ENCODE measurements at regions not wholly inside any gene's neighbourhood (a gene's known extent, or its start where the extent isn't known, plus 50 kb on each side); places are given as distances from the start of the nearest gene placed in this dataset.
"Not testable (repeated sequence)": the region's sequence is repeated elsewhere in the genome, so short reads cannot be mapped to it uniquely, and the experiment has no call there.

DNA sequence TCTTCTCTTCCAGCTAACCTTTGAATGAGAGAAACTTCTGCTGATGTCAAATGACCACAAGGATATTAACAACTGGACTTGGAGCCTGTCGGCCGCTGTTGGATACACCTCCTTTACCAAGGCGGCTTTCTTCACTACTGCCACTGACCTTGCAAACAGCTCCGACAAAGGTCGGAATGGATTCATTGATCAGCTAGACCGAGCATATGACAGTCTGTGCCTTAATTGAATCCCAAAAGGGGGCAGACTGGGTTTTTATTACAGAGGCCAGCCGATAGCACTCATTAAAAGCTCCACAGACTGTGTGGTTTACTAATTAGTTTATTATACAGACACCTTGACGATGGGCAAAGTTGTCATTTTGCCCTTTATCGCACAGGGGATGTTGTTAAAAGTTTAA is 394.5 kb downstream of the RERGL start:
- no peak for DNase-seq (ENCODE audit: low spot score)
- FAIRE-seq: no peak

DNA sequence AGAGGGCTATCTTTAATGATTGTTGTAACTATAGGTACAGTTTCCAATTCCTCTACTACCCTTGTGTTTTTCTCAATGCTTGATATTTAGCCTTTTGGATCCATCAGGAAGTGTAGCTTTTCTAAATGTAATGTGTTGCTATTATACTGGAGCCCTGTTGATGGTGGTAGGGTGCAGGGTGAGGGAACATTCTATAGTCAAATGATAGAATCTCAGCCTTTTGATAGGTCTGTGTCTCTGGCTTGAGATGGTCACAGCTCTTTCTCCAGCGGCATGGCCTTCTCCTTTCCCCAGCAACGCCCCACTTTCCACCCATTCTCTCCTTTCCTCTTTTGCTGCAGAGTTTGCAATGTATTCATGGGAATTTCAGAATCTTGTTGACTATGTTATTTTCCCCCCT is 398.6 kb downstream of the RERGL start:
- FAIRE-seq: no peak
- DNase-seq (ENCODE audit: low spot score): no peak

DNA sequence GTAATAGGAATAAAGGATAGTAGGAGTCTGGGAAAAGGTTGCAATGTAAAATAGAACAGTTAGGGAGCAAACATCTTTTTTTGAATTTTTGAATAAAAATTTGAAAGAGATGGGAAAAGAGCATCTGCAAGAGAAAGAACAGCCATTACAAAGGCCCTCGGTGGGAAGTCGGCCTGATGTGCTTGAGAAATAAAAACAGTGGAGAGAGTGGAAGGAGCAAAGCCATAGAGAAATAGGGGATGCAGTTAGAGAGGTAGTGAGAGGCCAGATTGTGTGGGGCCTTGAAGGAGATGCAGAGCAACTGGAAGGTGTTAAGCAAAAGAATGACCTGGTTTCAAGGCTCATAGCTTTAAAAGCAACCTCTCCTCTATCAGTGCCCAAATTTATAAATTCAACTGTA is 409.8 kb downstream of the RERGL start:
- DNase-seq (ENCODE audit: low spot score): no peak
- no peak for FAIRE-seq

DNA sequence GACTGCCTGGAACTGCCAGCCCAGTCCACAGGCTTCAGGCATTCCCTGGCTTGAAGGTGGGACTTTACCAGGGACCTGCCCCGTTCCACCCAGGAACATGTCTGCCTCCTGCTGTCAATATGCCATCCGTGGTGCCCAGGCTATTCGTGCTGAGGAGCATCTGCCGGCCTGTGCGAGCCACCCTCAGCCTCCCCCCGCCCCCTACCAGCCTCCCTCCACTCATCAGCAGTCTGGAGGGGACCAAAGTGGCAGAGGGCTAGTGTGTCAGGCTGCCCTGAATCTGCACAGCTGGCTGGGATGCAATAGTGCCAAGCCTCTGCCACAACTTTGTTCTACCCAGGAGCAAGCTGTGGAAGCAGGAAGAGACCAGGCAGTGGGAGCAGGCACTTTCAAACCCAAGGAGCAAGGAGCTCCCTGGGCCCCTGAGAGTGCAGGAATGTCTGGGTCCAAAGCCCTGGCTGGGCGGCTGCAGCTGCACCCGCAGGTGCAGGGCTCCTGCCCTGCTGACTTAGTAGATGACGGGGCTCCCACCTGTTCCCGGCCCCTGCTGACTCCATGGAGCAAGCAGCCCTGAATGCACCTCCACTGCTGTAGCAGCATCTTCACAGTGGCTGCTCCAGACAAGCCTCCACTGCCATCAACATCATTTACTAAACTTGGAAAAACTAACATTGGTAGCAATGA is 423.2 kb downstream of the RERGL start:
- FAIRE-seq: no peak
- no peak for DNase-seq (ENCODE audit: low spot score)

DNA sequence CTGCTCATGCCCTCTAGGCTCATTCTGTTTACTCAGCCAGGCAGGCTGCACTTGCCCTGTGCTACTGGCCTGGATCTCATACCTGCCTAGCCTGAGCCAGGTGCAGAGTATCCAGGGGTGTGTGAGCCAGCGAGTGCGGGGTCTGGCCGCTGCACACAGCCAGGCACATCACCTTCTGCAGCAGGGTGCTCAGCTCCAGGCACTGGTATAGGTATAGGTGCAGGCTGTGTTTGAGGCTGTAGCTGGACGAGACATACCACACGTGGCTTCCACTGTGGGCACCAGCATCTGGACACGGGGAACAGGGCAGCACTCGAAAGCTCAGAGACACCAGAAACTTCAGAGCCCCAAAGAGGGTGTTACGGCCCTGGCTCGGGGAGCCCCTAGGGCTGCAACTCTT is 424.2 kb downstream of the RERGL start:
- no peak for DNase-seq (ENCODE audit: low spot score)
- FAIRE-seq: no peak

DNA sequence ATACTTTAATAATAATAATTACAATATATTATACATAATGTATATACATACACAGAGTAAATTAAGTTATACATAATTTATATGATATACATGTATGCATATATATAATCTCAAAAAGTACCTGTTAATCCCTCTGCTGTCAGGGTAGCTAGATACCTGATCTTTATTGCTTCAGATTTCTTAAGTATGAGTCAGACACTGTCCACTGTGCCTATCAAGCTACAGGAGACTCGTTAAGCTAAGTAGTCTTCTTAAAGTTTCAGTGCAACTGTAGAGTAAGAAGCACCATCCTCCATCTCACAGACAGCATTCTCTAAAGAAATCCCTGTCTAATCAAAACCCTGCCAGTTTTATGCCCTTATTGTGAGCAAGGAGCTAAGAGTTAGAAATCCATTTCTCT is 428.7 kb downstream of the RERGL start:
- DNase-seq (ENCODE audit: low spot score) (no peak), FAIRE-seq (no peak)

DNA sequence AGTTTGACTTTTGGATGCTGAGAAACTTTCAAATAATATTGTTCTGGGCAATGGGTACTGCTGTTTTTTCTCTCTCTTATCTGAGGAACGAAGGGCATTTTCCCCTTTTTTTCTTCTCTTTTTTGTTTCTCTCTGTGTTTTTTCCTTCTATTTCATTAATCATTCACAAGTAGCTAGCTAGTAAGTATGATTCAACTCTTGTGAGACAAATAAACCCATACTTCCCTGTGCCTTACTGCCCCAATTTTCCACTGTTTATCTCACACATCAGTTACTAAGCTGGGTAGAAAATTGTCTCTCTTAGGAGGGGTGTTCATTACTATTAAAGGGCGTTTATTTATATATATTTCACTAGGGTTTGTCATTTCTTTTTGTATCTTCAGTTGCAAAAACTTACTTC is 437.6 kb downstream of the RERGL start:
- FAIRE-seq: no peak
- no peak for DNase-seq (ENCODE audit: low spot score)

DNA sequence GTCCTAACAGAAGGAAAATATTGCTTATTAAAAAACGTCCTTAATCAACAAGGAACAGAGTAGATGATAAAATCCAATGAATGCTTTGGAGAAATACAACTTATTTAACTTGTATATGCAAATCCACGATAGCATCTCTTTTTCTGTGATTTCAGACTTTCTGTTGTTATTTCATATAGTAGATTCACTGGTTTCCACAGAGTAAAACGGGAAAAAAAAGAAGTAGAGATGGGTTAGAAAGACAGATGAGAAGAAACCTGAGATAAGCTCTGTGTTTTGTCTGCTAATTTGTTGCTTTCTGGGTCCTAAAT is 447.7 kb downstream of the RERGL start:
- DNase-seq (ENCODE audit: low spot score) (no peak), FAIRE-seq (no peak)

DNA sequence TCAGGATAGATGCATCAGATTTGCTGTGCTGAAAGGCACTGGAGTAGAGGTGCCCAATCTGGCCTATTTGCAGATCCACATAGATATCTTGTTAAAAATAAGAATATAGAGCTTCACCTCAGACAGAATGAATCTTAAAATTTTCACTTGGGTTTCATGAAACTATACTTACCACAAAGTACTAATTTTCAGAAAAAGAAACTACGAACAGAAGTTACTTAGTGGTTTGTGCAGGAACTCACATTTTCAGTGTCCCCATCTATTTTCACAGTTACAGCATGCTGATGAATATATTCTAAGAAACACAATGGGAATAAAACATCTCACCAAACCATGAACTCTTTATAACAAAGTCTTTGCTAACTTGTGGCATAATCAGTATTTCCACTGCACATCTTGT is 449.4 kb downstream of the RERGL start:
- no peak for DNase-seq (ENCODE audit: low spot score)
- no peak for FAIRE-seq

DNA sequence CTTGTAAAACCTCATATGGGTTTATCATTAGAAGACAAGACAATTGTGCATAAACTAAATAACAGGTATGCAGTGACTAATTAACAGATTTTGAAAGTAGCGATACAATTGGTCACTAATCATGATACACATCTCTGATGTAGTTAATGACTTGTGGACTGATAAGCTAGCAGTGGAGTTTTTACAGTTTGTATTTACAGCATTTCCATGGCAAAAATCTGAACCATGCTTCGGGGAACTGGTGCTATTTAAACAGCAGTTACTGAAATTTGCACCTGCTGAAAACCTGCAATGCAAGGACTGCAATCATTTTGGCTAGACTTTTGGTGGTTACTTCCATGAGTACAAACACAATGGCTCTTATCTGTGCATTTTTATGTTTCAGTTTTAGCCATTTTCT is 471.2 kb downstream of the RERGL start:
- no peak for DNase-seq (ENCODE audit: low spot score)
- no peak for FAIRE-seq

DNA sequence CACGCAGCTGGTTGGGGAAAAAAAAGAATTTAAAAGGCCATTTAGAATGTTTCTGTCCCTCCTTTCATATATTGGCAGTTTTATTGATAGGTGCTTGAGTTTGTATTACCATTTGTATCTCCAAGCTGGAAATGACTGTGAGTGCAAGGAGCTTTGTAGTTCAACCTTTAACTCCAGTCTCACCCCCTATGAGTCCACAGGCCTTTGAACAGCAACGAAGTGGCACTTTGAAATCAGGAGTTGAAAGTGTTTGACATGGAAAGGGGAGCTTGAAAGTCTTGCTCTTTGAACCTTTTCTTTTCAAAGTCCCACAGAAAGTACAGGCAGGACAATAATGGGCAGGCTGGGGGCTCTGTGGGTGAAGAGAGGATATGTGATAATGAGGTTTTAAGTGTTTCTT is 480.3 kb downstream of the RERGL start:
- DNase-seq (ENCODE audit: low spot score) (no peak), FAIRE-seq (no peak)

DNA sequence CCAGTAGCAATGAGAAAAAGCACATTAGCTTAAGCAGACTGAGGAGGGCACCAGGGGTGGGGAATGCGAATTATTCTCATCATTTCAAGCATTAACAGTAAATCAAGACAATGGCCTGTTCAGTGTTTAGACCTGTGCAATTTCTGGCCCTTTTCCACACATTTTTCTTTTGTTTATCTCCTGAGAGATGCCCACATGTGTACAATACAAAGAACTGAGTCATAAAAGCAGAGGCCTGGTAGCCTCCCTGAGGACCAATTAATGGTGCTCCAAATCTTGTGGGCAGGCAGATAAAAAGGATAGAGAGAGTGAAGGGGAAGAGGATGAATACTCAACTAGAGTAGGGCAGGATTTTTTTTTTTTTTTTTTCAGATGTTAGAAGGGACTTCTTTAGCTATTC is 480.8 kb downstream of the RERGL start:
- no peak for DNase-seq (ENCODE audit: low spot score)
- no peak for FAIRE-seq

DNA sequence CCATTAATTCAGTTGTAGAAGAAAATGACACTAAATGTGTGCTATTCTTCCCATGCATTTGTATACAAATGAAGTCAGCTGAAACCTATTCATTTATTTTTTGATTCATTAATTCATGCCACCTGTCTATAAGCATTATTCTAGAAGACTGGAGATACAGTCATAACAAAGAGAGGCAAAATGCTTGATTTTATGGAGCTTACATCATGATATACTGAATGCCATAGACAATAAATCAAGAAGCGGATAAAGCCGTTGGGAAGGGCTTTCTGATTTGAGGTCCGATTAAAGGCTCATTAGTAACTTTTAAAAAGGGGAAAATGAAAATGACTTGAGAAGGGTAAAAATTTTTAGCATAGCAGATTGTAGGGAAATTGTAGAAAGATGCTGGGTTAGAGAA is 494.9 kb downstream of the RERGL start:
- DNase-seq (ENCODE audit: low spot score) (no peak), FAIRE-seq (no peak)

DNA sequence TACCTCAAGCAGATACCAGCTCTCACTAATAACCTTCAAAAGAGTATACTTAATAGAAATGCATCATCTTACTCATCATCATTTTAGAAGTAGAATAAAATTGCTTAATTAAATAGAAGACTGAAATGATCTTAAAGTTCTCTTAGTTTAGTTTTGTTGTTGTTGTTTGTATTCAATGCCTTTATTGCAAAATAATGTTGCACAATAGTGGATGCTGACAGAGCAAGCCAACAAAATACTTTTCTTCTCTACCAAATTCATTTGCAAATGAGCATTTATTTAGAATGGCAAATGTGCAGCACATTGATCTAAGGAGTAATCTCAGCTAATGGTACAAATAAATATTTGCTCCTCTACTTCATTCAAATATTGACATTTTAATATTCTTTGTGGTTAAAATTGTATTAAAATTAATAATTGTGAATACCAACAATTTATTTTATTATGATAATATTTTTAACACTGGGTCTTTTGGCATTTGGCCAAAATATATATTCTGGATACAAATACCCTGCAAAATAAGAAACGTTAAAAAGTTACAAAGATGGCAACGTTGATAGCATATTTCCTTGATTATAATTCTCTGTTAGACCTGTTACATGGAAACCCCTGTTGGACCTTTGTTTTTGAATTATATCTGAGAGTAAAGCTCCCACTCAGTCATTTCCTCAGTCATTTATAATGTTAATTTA is 496.1 kb downstream of the RERGL start:
- FAIRE-seq: no peak
- DNase-seq (ENCODE audit: low spot score): no peak

DNA sequence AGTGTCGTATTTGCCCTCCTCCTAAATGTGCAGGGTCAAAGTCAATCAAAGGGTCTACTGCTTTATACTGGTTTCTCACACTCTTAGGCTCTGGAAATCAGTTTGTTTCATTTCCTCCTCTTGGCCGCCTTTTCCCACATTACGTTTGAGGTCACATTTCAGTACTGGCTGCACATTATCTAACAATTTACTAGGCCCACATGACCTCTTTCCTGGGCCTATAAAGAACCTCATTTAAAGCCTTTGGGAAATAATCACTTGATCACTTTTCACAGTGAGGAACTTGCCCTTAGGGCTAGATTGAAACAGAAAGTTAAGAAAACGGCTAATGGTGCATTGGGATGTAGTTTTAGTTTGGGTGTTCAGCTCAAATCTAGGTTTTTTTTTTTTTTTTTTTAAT is 497.5 kb downstream of the RERGL start:
- DNase-seq (ENCODE audit: low spot score) (no peak), FAIRE-seq (no peak)

DNA sequence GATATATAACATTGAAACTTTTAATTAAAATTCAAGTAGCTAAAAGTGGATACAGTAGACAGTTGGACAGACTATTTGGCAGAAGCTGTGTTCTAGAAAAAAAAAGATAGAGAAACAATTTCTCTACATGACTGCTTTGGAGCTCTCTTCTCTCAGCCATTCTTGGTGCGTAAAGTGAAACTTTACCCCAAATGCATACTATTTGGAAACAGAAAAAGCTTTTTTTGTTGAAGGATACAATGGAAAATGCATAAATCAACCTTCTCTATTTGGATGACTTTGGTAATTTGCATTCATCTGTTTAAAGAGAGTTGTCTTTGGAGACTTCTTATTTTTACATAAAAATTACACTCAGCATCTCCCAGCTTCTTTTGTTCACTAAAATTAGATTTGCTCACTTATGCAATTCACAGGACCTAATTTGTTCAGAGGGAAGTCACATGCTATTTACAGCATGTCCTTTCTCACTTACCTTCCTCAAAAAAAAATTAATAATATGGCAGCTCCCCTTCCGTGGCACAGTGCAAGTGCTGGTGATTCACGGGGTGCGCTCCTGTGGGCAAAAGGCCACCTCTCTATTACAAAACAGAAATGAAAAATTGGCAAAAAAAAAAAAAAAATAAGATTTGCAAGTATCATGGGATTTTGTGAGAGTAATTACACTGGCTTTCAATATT is 498.9 kb downstream of the RERGL start:
- FAIRE-seq (no peak), DNase-seq (ENCODE audit: low spot score) (no peak)

DNA sequence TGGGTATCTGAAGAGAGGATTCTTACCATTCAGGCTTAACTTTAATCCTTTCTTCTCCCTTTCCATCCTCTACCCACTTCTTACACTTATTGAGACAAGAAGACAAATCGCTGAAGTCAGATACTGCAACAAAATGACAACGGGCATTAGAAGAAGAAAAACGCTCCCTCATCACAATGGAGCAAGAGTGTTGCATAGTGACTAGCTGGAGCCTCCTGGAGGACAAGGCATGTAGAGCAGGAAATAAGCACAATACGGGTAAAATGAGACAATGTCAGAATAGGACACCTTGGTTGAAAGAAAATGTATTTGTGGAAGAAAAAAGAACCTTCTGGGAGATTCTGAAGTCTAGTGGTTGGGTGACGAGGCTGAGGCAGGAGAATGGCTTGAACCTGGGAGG is 501.0 kb downstream of the RERGL start:
- FAIRE-seq: no peak
- DNase-seq (ENCODE audit: low spot score): no peak

DNA sequence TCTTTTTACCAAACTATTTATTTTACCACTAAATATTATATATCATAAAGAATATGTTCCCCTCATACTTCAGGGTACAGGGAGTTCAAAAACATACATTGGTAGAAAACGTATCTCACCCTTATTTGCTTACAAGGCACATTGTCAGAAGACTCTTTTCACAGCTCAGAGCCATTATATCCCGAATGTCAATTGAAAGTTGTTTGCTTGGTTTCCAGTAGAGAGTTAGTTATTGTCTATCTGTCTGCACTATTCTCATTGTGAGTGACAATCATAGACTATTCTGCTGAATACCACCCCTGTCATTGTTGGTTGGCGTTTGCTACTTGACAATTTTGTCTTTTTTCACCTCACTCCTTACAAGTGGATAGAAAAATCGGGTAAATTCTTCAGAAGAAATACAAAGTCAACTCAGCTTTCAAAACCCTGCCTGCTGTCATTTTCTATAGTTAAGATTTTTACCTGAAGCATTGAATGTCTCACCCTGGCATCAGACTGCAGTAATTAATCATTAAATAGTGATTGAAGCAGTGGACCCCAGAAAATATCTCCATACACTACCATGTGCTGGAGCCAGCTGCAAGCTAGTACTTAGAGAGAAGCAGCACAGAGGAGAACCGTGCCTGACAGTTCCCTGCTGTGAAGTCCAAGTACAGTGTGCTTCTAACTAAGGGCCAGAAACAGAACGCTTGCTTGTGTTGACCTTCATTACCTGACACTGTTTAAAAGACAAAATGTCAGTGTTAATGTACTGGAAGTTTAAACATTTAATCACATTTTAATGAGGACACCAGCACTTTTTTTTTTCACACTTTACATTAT is 510.6 kb downstream of the RERGL start:
- FAIRE-seq: no peak
- no peak for DNase-seq (ENCODE audit: low spot score)

DNA sequence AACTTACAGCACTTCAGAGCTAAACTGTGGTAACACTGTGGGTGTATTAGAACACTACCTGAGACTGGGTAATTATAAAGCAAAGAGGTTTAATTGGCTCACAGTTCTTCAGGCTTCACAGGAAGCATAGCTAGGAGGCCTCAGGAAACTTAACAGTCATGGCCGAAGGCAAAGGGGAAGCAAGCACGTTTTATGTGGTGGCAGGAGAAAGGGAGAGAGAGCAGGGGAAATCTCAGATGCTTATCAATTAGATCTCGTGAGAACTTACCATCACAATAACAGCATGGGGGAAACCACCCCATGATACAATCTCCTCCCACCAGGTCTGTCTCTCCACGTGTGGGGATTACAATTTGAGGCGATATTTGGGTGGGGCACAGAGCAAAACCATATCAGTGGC is 512.6 kb downstream of the RERGL start:
- DNase-seq (ENCODE audit: low spot score) (no peak), FAIRE-seq (no peak)

DNA sequence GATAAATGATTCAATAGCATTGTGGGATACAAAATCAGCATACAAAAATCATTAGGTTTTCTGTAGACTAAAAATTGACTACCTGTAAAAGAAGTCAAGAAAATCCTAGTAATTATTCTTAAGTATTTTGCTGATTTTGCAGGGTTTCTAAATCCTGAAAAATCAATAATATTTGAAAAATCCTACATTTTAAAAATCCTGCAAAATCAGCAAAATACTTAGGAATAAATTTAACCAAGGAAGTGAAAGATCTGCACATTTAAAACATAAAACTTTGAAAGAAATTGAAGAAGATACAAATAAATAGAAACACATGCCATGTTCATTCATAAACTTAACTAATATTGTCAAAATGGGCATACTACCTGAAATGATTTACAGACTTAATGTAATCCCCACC is 517.7 kb downstream of the RERGL start:
- no peak for FAIRE-seq
- DNase-seq (ENCODE audit: low spot score): no peak

DNA sequence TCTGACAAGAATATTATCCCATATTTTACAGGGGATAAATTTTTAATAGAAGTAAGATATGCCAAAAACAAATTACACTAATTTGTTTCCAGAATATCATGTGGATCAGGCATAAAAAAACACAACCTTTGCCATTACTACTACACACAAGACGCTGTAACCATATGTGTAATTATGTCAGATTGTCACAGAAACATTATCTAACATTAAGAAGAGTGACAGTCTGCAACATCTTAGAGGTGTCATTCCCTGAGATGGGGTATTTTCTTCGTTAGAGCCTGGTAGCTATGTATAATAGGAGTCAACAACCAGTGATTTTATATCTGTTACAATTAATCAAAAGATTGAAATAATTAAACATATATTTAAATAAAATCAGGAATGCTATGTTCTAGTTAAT is 518.9 kb downstream of the RERGL start:
- FAIRE-seq: no peak

DNA sequence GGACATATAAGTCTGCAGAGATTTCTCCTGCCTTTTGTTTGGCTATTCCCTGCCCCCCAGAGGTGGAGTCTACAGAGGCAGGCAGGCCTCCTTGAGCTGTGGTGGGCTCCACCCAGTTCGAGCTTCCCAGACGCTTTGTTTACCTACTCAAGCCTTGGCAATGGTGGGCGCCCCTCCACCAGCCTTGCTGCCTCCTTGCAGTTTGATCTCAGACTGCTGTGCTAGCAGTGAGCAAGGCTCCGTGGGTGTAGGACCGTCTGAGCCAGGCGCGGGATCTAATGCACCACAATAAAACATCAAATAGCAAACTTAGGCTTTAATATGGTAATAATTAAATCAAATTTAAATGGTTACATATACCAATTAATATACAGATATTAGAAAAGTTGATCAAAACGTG is 525.4 kb downstream of the RERGL start:
- DNase-seq (ENCODE audit: low spot score); FAIRE-seq: not testable (repeated sequence)

More for the DNA sequence above, 518.9 kb downstream of the RERGL start:
- DNase-seq (ENCODE audit: low spot score): no peak
